MCF 10A (cell line): ENCODE measurements at regions not wholly inside any gene's neighbourhood (a gene's known extent, or its start where the extent isn't known, plus 50 kb on each side); places are given as distances from the start of the nearest gene placed in this dataset.

Experiments
- BruUV-seq: library from RNA; stranded (reverse); fragments of 400-500 nt; replicated peaks from 2 replicates; lab custom pipeline; 2021; lab: Mats Ljungman, UMichigan
- CTCF ChIA-PET: fragments of 300-600 bp; sonication (Branson Sonifier 250); formaldehyde crosslinking; extraction: SDS; loops from one replicate; lab custom pipeline; 2021; ENCODE audit warnings: antibody characterized with exemption, inconsistent platforms; lab: Yijun Ruan, JAX
- POLR2A ChIA-PET: fragments of 300-600, 350-650 bp; sonication (Branson Sonifier 250); formaldehyde crosslinking; extraction: SDS; loops from one replicate; lab custom pipeline; 2020; ENCODE audit warnings: antibody characterized with exemption, inconsistent platforms; lab: Yijun Ruan, JAX
- DNase-seq: peaks from one replicate; pipeline ENCODE4 v3.0.0-alpha.2; 2018; ENCODE audit not compliant: unreplicated experiment
- H3K27ac Mint-ChIP-seq: one replicate; pipeline ENCODE4 v1.8.0; 2022; ENCODE audit warnings: mild to moderate bottlenecking, low read depth, mixed read lengths; ENCODE audit not compliant: unreplicated experiment
- H3K27me3 Mint-ChIP-seq: one replicate; pipeline ENCODE4 v1.8.0; 2022; ENCODE audit warnings: mixed read lengths; ENCODE audit not compliant: insufficient read depth, unreplicated experiment
- H3K36me3 Mint-ChIP-seq: one replicate; pipeline ENCODE4 v1.8.0; 2022; ENCODE audit warnings: mild to moderate bottlenecking, moderate library complexity, mixed read lengths; ENCODE audit not compliant: insufficient read depth, unreplicated experiment
- H3K4me1 Mint-ChIP-seq: one replicate; pipeline ENCODE4 v1.8.0; 2022; ENCODE audit warnings: mixed read lengths; ENCODE audit not compliant: insufficient read depth, unreplicated experiment
- H3K4me3 Mint-ChIP-seq: one replicate; pipeline ENCODE4 v1.8.0; 2022; ENCODE audit warnings: mild to moderate bottlenecking, moderate library complexity, mixed read lengths; ENCODE audit not compliant: unreplicated experiment
- H3K9me3 Mint-ChIP-seq: one replicate; pipeline ENCODE4 v1.8.0; 2022; ENCODE audit warnings: mixed read lengths; ENCODE audit not compliant: unreplicated experiment
- intact Hi-C: fragments of 100-400 bp; cut with micrococcal nuclease; formaldehyde crosslinking; loops from 2 replicates; pipeline ENCODE4 v1.14.1; 2022
- TF ChIP-seq, protein P1 (sequence below): fragments of 200-600 bp; IDR thresholded peaks from one replicate; pipeline ENCODE4 v1.8.0; 2022; ENCODE audit warnings: antibody characterized with exemption, mild to moderate bottlenecking; ENCODE audit not compliant: unreplicated experiment

DNA sequence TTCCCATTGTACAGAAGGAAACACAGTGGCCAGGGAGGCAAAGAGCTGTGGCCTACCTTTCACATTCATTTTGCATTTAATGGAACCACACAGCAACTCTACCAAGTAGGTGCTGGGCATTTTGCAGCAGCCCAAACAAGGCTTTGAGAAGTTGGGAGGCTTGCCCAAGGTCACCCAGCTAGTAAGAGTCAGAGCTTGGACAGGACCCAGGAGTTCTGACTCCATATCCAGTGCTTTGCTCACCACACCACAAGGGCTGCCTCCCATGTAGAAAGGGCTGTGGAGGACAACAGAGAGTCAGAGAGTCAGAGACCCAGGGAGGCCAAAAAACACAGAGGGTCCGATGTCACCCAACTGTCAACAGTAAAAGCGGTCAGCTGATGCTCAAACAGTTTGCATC is 400.2 kb downstream of the BCL11B start:
- Mint-ChIP-seq H3K9me3 (no peaks in the 10 kb centered on the region), H3K4me1 (no peaks in the 10 kb centered on the region), H3K4me3 (no peak overlapping the region), H3K27ac (no peak overlapping the region), H3K27me3 (no peaks in the 10 kb centered on the region), H3K36me3 (no peaks in the 10 kb centered on the region)
- TF ChIP-seq, protein P1, sequence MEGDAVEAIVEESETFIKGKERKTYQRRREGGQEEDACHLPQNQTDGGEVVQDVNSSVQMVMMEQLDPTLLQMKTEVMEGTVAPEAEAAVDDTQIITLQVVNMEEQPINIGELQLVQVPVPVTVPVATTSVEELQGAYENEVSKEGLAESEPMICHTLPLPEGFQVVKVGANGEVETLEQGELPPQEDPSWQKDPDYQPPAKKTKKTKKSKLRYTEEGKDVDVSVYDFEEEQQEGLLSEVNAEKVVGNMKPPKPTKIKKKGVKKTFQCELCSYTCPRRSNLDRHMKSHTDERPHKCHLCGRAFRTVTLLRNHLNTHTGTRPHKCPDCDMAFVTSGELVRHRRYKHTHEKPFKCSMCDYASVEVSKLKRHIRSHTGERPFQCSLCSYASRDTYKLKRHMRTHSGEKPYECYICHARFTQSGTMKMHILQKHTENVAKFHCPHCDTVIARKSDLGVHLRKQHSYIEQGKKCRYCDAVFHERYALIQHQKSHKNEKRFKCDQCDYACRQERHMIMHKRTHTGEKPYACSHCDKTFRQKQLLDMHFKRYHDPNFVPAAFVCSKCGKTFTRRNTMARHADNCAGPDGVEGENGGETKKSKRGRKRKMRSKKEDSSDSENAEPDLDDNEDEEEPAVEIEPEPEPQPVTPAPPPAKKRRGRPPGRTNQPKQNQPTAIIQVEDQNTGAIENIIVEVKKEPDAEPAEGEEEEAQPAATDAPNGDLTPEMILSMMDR = no peak
- no TSS peak for BruUV-seq
- DNase-seq = no peak
- CTCF ChIA-PET = interaction anchor here (0.5 to 1.2 kb wide), 2 partner anchors 10 to 84 kb away, joined by 3 read pairs; no protein-coding TSS in a partner anchor
- POLR2A ChIA-PET = no interaction called here
- intact Hi-C loops = no loop called here

DNA sequence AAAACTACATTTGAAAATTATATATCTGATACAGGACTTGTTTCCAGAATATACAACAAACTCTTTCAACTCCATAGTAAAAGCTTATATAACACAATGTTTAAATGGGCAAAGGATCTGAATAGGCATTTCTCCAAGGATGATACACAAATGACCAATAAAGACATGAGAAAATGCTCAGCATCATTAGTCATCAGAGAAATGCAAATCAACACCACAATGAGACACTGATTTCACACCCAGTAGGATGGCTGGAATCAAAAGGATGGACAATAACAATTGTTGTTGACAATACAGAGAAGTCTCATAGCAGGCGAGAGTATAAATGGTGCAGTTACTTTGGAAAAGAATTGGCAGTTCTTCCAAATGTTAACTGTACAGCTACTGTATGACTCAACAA is 394.9 kb downstream of the BCL11B start:
- BruUV-seq = no TSS peak
- H3K36me3 Mint-ChIP-seq = no peaks in the 10 kb centered on the region
- peaks cover 11% of the 10 kb centered on the region for H3K9me3 Mint-ChIP-seq
- CTCF ChIA-PET = interaction anchor here (0.8 kb wide), 1 partner anchor 966 kb away, joined by 3 read pairs; no protein-coding TSS in a partner anchor
- POLR2A ChIA-PET = interaction anchor here (0.6 kb wide), 1 partner anchor 41 kb away, joined by 3 read pairs; no protein-coding TSS in a partner anchor
- no peak for DNase-seq
- H3K4me1 Mint-ChIP-seq = no peaks in the 10 kb centered on the region
- H3K4me3 Mint-ChIP-seq = no peak overlapping the region
- intact Hi-C loops = no loop called here
- no peak overlapping the region for H3K27ac Mint-ChIP-seq
- no peaks in the 10 kb centered on the region for H3K27me3 Mint-ChIP-seq
- TF ChIP-seq, protein P1 = no peak

DNA sequence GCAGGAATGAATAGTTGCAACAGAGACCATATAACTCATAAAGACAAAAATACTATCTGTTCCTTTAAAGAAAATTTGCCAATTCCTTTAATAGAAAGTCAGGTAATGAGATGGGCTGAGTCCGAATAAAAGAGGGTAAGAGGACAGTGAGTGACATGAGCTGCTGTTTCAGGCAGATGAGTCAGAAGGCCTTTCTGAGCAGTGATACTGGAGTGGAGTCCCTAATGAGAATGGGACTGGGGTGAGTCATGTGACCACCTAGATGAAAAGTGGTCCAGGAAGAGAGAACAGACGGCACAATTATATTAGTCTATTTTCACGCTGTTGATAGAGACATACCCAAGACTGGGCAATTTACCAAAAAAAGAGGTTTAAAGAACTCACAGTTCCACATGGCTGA is 393.7 kb downstream of the BCL11B start:
- TF ChIP-seq, protein P1 = no peak
- no peaks in the 10 kb centered on the region for H3K4me1 Mint-ChIP-seq
- H3K4me3 Mint-ChIP-seq = no peak overlapping the region
- H3K36me3 Mint-ChIP-seq = no peaks in the 10 kb centered on the region
- intact Hi-C loops = no loop called here
- peaks cover 11% of the 10 kb centered on the region for H3K9me3 Mint-ChIP-seq
- DNase-seq = no peak
- ChIA-PET CTCF (no interaction called here), POLR2A (interaction anchor here (0.9 kb wide), 1 partner anchor 74 kb away, joined by 4 read pairs; no protein-coding TSS in a partner anchor)
- H3K27me3 Mint-ChIP-seq = no peaks in the 10 kb centered on the region
- H3K27ac Mint-ChIP-seq = no peak overlapping the region
- BruUV-seq = no TSS peak

DNA sequence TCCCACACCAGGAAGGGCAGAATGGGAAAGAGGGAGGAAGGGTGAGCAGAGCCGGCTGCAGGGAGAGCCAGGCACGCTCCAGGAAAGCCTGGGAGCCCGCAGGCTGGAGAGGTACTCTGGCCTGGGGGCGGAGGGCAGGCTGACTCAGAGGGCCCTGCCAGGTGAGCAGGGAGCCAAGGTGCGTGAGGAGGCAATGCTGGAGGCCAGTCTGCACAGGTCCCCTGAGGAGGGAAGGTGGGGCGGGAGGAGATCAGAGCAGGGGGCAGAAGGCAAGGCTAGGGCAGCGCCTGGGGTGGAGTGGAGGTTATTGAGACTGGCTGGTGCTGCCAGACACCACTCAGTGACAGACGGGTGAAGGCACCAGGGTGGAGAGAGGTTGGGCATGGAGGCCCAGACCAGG is 385.0 kb downstream of the BCL11B start:
- peaks cover 9% of the 10 kb centered on the region for H3K4me1 Mint-ChIP-seq
- no peak overlapping the region for H3K4me3 Mint-ChIP-seq
- TF ChIP-seq, protein P1 = no peak
- H3K27me3 Mint-ChIP-seq = no peaks in the 10 kb centered on the region
- no peak overlapping the region for H3K27ac Mint-ChIP-seq
- DNase-seq = peak; percentile 53
- no TSS peak for BruUV-seq
- intact Hi-C loops = no loop called here
- H3K36me3 Mint-ChIP-seq = no peaks in the 10 kb centered on the region
- ChIA-PET CTCF (no interaction called here), POLR2A (no interaction called here)
- no peaks in the 10 kb centered on the region for H3K9me3 Mint-ChIP-seq
